Fibroblast of villous mesenchyme (primary cell): ENCODE measurements at regions not wholly inside any gene's neighbourhood (a gene's known extent, or its start where the extent isn't known, plus 50 kb on each side); places are given as distances from the start of the nearest gene placed in this dataset.
A peak's percentile ranks its signal among the peaks of the same experiment; 100 is the strongest.

Source experiments
- DNase-seq: peaks from one replicate; pipeline ENCODE4 v3.0.0-alpha.2; 2010; ENCODE audit warnings: low read depth
- H3K4me3 ChIP-seq: 2 replicates; pipeline ENCODE4 v1.5.1; 2011; ENCODE audit warnings: low read depth, mild to moderate bottlenecking, low read length
- CTCF ChIP-seq: IDR thresholded peaks from 2 replicates; pipeline ENCODE4 v1.5.1; 2012; ENCODE audit warnings: low read depth, mild to moderate bottlenecking, low read length; ENCODE audit not compliant: insufficient read depth

- TF ChIP-seq CTCF: no peak
- no peak overlapping the region for H3K4me3 ChIP-seq
- DNase-seq: no peak
Measured at GRCh38 chr4:72924814-72925213, 144.7 kb downstream of the COX18 start.

- DNase-seq: no peak
- no peak for TF ChIP-seq CTCF
Measured at GRCh38 chr4:72919937-72920336, 149.6 kb downstream of the COX18 start.

GRCh38 chr4:72919464-72919863 is 150.1 kb downstream of the COX18 start:
- no peak for DNase-seq
- no peak for TF ChIP-seq CTCF
- H3K4me3 ChIP-seq: no peak overlapping the region

More at GRCh38 chr4:72919937-72920336, 149.6 kb downstream of the COX18 start:
- H3K4me3 ChIP-seq: no peak overlapping the region

- no peak for DNase-seq
- no peak overlapping the region for H3K4me3 ChIP-seq
- TF ChIP-seq CTCF: no peak
Measured at GRCh38 chr4:72918362-72918761, 151.2 kb downstream of the COX18 start.

GRCh38 chr4:72911316-72911715 is 158.2 kb downstream of the COX18 start:
- no peak for DNase-seq
- no peak for TF ChIP-seq CTCF

GRCh38 chr4:72909461-72909860 is 160.1 kb downstream of the COX18 start:
- H3K4me3 ChIP-seq: no peak overlapping the region
- peak; percentile 13 for DNase-seq
- TF ChIP-seq CTCF: peak; percentile 43

More at GRCh38 chr4:72911316-72911715, 158.2 kb downstream of the COX18 start:
- H3K4me3 ChIP-seq: no peak overlapping the region

GRCh38 chr4:72902354-72902753 is 167.2 kb downstream of the COX18 start:
- TF ChIP-seq CTCF: no peak
- no peak overlapping the region for H3K4me3 ChIP-seq
- DNase-seq: no peak
